ENCODE measurements at regions not wholly inside any gene's neighbourhood (a gene's known extent, or its start where the extent isn't known, plus 50 kb on each side); places are given as distances from the start of the nearest gene placed in this dataset.

DNA sequence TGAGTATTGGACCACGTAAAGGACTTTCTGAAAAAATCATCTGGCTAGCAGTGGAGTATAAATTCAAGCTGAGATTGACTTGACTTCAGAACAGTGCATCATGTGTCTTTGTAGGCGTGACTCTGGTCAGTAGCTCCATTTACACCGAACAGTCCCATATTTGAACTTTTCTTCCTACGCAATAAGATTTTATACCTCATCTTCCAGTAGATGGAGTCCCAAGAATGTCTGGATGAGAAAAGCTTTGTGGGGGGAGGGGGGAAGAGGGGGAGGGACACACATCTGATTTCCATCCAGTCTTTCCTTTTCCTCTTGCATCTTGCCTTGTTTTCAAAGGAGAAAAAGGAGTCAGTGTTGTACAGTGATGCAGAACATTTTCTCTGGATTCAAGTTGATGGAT, 241.0 kb downstream of the EMP1 start:
- TF ChIP-seq, protein P1, sequence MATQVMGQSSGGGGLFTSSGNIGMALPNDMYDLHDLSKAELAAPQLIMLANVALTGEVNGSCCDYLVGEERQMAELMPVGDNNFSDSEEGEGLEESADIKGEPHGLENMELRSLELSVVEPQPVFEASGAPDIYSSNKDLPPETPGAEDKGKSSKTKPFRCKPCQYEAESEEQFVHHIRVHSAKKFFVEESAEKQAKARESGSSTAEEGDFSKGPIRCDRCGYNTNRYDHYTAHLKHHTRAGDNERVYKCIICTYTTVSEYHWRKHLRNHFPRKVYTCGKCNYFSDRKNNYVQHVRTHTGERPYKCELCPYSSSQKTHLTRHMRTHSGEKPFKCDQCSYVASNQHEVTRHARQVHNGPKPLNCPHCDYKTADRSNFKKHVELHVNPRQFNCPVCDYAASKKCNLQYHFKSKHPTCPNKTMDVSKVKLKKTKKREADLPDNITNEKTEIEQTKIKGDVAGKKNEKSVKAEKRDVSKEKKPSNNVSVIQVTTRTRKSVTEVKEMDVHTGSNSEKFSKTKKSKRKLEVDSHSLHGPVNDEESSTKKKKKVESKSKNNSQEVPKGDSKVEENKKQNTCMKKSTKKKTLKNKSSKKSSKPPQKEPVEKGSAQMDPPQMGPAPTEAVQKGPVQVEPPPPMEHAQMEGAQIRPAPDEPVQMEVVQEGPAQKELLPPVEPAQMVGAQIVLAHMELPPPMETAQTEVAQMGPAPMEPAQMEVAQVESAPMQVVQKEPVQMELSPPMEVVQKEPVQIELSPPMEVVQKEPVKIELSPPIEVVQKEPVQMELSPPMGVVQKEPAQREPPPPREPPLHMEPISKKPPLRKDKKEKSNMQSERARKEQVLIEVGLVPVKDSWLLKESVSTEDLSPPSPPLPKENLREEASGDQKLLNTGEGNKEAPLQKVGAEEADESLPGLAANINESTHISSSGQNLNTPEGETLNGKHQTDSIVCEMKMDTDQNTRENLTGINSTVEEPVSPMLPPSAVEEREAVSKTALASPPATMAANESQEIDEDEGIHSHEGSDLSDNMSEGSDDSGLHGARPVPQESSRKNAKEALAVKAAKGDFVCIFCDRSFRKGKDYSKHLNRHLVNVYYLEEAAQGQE (IDR thresholded peaks at IDR 0.05; ENCODE audit: low read depth, low read length), result no peak
- TF ChIP-seq CTCF (IDR thresholded peaks at IDR 0.05) (no peak), IRF3 (IDR thresholded peaks at IDR 0.05; ENCODE audit: low read depth, low read length) (no peak), RAD21 (IDR thresholded peaks at IDR 0.05; ENCODE audit: low read length) (no peak), EP300 (IDR thresholded peaks at IDR 0.05; ENCODE audit: borderline replicate concordance in 1 of 2, low read depth in 1 of 2, low read length in 1 of 2) (no peak), RXRA (IDR thresholded peaks at IDR 0.05; ENCODE audit: borderline replicate concordance, low read depth) (no peak), POLR2AphosphoS5 (IDR thresholded peaks at IDR 0.05; ENCODE audit: low read depth, low read length) (no peak), JUND (IDR thresholded peaks at IDR 0.05) (no peak), RFX5 (IDR thresholded peaks at IDR 0.05; ENCODE audit: low read length) (no peak), FOSL2 (IDR thresholded peaks at IDR 0.05; ENCODE audit: borderline replicate concordance, low read depth) (no peak), FOXM1 (IDR thresholded peaks at IDR 0.05; ENCODE audit: low read depth) (no peak), YY1 (IDR thresholded peaks at IDR 0.05; ENCODE audit: low read depth) (no peak)
- TF ChIP-seq, protein P2, sequence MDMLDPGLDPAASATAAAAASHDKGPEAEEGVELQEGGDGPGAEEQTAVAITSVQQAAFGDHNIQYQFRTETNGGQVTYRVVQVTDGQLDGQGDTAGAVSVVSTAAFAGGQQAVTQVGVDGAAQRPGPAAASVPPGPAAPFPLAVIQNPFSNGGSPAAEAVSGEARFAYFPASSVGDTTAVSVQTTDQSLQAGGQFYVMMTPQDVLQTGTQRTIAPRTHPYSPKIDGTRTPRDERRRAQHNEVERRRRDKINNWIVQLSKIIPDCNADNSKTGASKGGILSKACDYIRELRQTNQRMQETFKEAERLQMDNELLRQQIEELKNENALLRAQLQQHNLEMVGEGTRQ (IDR thresholded peaks at IDR 0.05; ENCODE audit: borderline replicate concordance, low read depth, low read length), result no peak

All from SK-N-SH (cell line).